ENCODE measurements at regions not wholly inside any gene's neighbourhood (a gene's known extent, or its start where the extent isn't known, plus 50 kb on each side); places are given as distances from the start of the nearest gene placed in this dataset.

DNA sequence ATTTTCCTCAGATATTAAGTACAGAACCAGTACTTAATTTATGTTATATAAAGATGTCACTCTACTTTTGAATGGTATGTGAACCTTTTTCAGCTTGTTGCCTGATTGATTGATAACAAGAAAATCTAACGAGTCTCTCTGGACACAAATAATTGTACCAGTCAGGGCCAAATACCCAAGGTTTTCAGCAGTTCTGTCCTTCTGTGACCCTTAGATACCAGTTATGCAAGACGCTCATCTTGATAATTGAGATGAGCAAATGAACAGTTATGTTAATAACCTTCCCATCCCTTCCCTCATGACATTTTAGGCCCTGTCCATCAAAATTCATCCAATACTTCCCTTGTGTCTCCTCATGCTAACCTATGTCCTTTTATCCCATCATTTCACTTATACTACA is 185.9 kb upstream of the G2E3 start:
- Mint-ChIP-seq H3K9me3 (no peaks in the 10 kb centered on the region), H3K27me3 (peaks cover 3% of the 10 kb centered on the region), H3K4me1 (ENCODE audit: unreplicated experiment) (no peaks in the 10 kb centered on the region), H3K36me3 (no peaks in the 10 kb centered on the region), H3K4me3 (no peak overlapping the region), H3K27ac (no peak overlapping the region)
- DNase-seq (ENCODE audit: extremely low spot score, unreplicated experiment) = no peak
- TF ChIP-seq, protein P1, sequence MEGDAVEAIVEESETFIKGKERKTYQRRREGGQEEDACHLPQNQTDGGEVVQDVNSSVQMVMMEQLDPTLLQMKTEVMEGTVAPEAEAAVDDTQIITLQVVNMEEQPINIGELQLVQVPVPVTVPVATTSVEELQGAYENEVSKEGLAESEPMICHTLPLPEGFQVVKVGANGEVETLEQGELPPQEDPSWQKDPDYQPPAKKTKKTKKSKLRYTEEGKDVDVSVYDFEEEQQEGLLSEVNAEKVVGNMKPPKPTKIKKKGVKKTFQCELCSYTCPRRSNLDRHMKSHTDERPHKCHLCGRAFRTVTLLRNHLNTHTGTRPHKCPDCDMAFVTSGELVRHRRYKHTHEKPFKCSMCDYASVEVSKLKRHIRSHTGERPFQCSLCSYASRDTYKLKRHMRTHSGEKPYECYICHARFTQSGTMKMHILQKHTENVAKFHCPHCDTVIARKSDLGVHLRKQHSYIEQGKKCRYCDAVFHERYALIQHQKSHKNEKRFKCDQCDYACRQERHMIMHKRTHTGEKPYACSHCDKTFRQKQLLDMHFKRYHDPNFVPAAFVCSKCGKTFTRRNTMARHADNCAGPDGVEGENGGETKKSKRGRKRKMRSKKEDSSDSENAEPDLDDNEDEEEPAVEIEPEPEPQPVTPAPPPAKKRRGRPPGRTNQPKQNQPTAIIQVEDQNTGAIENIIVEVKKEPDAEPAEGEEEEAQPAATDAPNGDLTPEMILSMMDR (conservative IDR thresholded peaks at IDR 0.05) = no peak

DNA sequence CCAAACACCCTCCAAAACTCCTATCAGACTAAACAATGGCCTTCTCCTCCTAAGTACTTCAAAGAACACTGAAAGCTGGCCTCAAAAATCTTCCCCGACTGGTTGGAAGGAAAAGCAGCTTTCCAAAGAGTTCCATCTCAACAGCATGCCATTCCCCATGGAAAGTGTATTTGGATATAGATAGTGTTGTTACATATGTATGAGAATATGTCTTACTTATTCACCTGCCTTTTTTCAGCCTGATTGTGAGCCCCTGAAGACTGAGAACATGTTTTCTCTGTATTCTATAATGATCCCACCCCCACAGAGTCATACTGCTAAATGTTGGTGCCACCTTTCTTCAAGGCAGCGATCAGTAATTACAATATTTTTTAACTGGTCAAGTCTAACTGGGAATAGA is 185.4 kb upstream of the G2E3 start:
- no peak overlapping the region for H3K27ac Mint-ChIP-seq
- H3K9me3 Mint-ChIP-seq = no peaks in the 10 kb centered on the region
- TF ChIP-seq, protein P1 (conservative IDR thresholded peaks at IDR 0.05) = no peak
- no peaks in the 10 kb centered on the region for H3K36me3 Mint-ChIP-seq
- H3K4me3 Mint-ChIP-seq = no peak overlapping the region
- peaks cover 6% of the 10 kb centered on the region for H3K27me3 Mint-ChIP-seq
- H3K4me1 Mint-ChIP-seq (ENCODE audit: unreplicated experiment) = no peaks in the 10 kb centered on the region
- DNase-seq (ENCODE audit: extremely low spot score, unreplicated experiment) = no peak

DNA sequence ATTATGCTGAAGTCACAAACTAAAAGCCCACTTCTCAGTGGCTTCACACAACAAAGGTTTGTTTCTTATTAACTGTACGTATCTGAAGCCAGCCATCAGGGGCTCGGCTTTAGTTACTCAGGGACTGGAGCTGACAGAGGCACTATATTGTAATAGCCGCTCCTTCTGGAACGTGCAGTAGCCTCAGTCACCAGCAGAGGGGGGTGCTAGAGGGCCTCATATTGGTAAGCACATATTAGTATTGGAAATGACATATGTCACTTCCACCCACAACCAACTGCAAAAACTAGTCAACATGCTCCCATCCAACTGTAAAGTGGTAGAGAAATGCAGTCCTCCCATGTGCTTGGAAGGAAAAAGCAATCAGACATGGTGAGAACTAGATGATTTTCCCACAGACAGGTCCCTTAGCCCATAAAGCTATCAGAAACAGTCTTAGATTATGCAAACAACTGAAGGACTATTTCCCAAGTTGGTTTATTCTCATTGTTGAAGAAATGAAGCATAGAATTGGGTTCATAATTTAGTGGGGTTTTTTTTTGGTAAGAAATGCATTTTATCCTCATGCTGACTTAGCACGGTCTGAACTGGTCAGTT is 183.6 kb upstream of the G2E3 start:
- Mint-ChIP-seq H3K27ac (no peak overlapping the region), H3K4me1 (ENCODE audit: unreplicated experiment) (no peaks in the 10 kb centered on the region), H3K36me3 (no peaks in the 10 kb centered on the region)

DNA sequence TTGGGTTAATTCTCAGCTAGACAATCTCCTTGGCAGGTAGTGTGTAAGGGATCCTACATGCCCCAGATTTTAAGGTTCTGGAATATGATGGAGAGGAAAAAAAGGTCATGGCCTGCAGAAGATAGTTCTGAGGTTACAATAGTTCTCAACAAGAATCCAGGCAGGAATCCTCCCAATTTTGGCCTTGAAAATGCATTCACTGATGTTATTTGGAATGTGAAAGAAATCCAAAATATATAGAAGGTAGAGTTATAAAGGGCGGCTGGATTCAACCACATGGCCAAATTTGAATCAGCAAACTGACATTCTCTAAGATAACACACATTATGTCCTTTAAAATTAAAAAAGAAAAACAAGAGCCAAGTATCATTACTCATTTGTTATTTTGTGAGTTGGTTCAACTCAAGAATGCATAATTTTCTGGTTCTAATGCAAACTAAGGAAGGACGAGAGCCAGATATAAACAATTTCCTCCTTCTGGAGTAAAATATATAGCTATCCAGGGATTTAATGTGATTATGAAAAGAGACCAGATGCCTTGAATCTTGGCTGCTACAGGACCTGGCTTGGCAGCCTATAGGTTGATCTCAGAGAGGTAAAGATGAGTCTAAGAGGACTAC is 177.0 kb upstream of the G2E3 start:
- H3K4me1 Mint-ChIP-seq (ENCODE audit: unreplicated experiment) = peaks cover 4% of the 10 kb centered on the region
- H3K27ac Mint-ChIP-seq = no peak overlapping the region
- H3K36me3 Mint-ChIP-seq = no peaks in the 10 kb centered on the region
- DNase-seq (ENCODE audit: extremely low spot score, unreplicated experiment) = no peak
- H3K4me3 Mint-ChIP-seq = no peak overlapping the region
- no peaks in the 10 kb centered on the region for H3K9me3 Mint-ChIP-seq
- peaks cover 5% of the 10 kb centered on the region for H3K27me3 Mint-ChIP-seq
- TF ChIP-seq, protein P1 (conservative IDR thresholded peaks at IDR 0.05) = no peak

More for the DNA sequence above, 183.6 kb upstream of the G2E3 start:
- TF ChIP-seq, protein P1 (conservative IDR thresholded peaks at IDR 0.05) = peak; percentile 84
- H3K9me3 Mint-ChIP-seq = no peaks in the 10 kb centered on the region
- DNase-seq (ENCODE audit: extremely low spot score, unreplicated experiment) = no peak
- H3K27me3 Mint-ChIP-seq = peaks cover 6% of the 10 kb centered on the region
- no peak overlapping the region for H3K4me3 Mint-ChIP-seq

DNA sequence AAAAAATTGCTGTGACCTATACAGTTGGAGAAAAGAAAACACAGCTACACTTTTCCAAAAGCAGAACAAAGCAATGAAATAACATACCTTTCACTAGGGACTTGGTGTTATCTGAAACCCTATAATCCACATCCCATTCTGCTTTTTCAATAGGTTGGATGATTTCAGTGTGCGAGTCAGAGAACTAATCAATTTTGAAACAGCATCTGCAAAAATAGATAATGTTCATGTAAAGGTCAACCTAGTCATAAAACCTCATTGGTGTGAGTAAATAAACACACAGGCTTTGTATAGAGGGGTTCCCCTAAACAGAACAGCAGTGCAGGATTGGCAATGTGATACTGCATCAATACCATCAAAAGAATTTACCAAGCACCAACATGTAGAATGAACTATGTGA is 173.0 kb upstream of the G2E3 start:
- H3K27ac Mint-ChIP-seq = no peak overlapping the region
- H3K9me3 Mint-ChIP-seq = no peaks in the 10 kb centered on the region
- TF ChIP-seq, protein P1 (conservative IDR thresholded peaks at IDR 0.05) = no peak
- no peaks in the 10 kb centered on the region for H3K36me3 Mint-ChIP-seq
- H3K4me1 Mint-ChIP-seq (ENCODE audit: unreplicated experiment) = peaks cover 12% of the 10 kb centered on the region
- no peaks in the 10 kb centered on the region for H3K27me3 Mint-ChIP-seq
- no peak overlapping the region for H3K4me3 Mint-ChIP-seq
- DNase-seq (ENCODE audit: extremely low spot score, unreplicated experiment) = no peak

All from type B pancreatic cell (in vitro differentiated cells).